Nephron (organoid): ENCODE measurements at regions not wholly inside any gene's neighbourhood (a gene's known extent, or its start where the extent isn't known, plus 50 kb on each side); places are given as distances from the start of the nearest gene placed in this dataset.

ENCODE experiments used
- H3K27ac Mint-ChIP-seq, 3 experiments: 2 replicates each; pipeline ENCODE4 v1.8.0; 2020; ENCODE audit warnings: mixed read lengths in 3 of 3, mild to moderate bottlenecking in 2 of 3, moderate library complexity in 1 of 3
- H3K27me3 Mint-ChIP-seq: 2 replicates; pipeline ENCODE4 v1.8.0; 2021; ENCODE audit warnings: low read depth, mild to moderate bottlenecking, moderate library complexity, mixed read lengths
- H3K36me3 Mint-ChIP-seq: 2 replicates; pipeline ENCODE4 v1.8.0; 2020; ENCODE audit warnings: low read depth, mixed read lengths
- H3K4me1 Mint-ChIP-seq: 2 replicates; pipeline ENCODE4 v1.8.0; 2020; ENCODE audit warnings: mixed read lengths
- H3K4me3 Mint-ChIP-seq, 3 experiments: 2 replicates each; pipeline ENCODE4 v1.8.0; 2020; ENCODE audit warnings: mild to moderate bottlenecking in 3 of 3, mixed read lengths in 3 of 3, moderate library complexity in 2 of 3
- H3K9me3 Mint-ChIP-seq: 2 replicates; pipeline ENCODE4 v1.8.0; 2020; ENCODE audit warnings: mixed read lengths
- TF ChIP-seq, protein P1 (sequence below), 3 experiments: fragments of 200-600 bp; sonication (generic); IDR thresholded peaks; one replicate each; pipeline ENCODE4 v1.5.0; 2021; ENCODE audit warnings: antibody characterized with exemption in 3 of 3; ENCODE audit not compliant: unreplicated experiment in 3 of 3

DNA sequence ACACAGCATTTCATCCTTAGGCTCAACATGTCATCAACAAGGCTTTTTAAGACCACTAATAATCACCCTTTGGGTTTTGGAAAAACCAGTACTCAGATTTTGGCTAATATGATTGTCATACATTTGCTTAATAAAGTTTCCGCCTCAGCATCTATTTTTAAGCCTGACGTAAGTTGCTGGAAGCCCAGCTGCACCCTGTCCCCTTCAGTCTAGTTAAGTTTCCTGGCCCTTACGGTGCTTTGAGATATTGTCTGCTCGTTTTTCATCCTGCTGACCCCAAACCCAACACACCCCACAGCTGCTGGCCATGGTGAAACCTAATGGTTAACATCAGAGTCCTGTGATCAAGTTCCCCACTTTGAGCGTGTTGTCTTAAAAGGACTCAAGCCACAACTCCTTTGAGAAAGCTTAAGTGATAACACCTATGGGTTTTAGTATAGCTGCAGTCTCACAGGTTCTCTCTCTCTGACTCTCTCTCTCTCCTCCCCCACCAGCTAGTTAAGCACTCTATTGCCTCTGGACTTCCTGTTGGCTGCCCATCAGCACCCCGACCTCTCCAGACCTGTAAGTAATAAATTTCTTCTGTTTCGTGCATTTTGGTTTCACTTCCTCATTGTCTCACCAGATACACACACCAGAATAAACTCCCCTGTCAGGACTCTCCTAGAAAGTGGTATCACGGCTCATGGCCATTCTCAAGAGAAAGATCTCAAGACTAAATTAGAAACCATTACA, 802.0 kb downstream of the C6orf118 start:
- Mint-ChIP-seq H3K27me3 (no peaks in the 10 kb centered on the region), H3K4me1 (peaks cover 10% of the 10 kb centered on the region), H3K27ac (peak overlapping the region; percentile 34 to 40 (median 35)), H3K9me3 (no peaks in the 10 kb centered on the region), H3K36me3 (no peaks in the 10 kb centered on the region), H3K4me3 (peak overlapping the region; percentile 6 to 62 (median 57))
- TF ChIP-seq, protein P1, sequence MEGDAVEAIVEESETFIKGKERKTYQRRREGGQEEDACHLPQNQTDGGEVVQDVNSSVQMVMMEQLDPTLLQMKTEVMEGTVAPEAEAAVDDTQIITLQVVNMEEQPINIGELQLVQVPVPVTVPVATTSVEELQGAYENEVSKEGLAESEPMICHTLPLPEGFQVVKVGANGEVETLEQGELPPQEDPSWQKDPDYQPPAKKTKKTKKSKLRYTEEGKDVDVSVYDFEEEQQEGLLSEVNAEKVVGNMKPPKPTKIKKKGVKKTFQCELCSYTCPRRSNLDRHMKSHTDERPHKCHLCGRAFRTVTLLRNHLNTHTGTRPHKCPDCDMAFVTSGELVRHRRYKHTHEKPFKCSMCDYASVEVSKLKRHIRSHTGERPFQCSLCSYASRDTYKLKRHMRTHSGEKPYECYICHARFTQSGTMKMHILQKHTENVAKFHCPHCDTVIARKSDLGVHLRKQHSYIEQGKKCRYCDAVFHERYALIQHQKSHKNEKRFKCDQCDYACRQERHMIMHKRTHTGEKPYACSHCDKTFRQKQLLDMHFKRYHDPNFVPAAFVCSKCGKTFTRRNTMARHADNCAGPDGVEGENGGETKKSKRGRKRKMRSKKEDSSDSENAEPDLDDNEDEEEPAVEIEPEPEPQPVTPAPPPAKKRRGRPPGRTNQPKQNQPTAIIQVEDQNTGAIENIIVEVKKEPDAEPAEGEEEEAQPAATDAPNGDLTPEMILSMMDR (IDR thresholded peaks at IDR 0.05; ENCODE audit: unreplicated experiment in 3 of 3): no peak

- Mint-ChIP-seq H3K4me1 (peaks cover 10% of the 10 kb centered on the region), H3K27me3 (no peaks in the 10 kb centered on the region), H3K4me3 (no peak overlapping the region), H3K27ac (no peak overlapping the region), H3K36me3 (no peaks in the 10 kb centered on the region), H3K9me3 (no peaks in the 10 kb centered on the region)
- TF ChIP-seq, protein P1 (IDR thresholded peaks at IDR 0.05; ENCODE audit: unreplicated experiment in 3 of 3): no peak
Observed at GRCh38 chr6:164505425-164505824, 804.0 kb downstream of the C6orf118 start.

DNA sequence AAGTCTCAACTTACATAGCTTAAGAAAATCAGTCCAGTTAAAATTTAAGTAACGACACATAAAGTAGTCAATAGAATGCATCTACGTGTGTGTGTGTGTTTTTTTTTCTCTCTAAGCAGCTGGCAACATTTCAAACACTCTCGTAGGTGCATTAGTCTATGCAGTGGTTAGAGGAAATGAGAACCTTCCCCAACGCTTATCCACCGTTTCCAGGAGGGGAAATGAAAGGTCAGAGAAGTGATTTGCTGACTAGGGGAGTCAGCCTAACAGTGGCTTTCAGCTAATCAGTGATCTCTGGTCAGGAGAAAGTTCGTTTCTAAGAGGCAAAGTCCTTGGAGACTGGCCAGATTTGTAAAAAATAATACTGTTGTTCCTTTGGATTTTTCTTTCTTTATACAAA, 806.6 kb downstream of the C6orf118 start:
- H3K4me3 Mint-ChIP-seq: no peak overlapping the region
- TF ChIP-seq, protein P1 (IDR thresholded peaks at IDR 0.05; ENCODE audit: unreplicated experiment in 3 of 3): no peak
- H3K27ac Mint-ChIP-seq: peak overlapping the region; percentile 1 to 31 (median 9)
- no peaks in the 10 kb centered on the region for H3K9me3 Mint-ChIP-seq
- no peaks in the 10 kb centered on the region for H3K36me3 Mint-ChIP-seq
- H3K4me1 Mint-ChIP-seq: peaks cover 9% of the 10 kb centered on the region
- no peaks in the 10 kb centered on the region for H3K27me3 Mint-ChIP-seq

DNA sequence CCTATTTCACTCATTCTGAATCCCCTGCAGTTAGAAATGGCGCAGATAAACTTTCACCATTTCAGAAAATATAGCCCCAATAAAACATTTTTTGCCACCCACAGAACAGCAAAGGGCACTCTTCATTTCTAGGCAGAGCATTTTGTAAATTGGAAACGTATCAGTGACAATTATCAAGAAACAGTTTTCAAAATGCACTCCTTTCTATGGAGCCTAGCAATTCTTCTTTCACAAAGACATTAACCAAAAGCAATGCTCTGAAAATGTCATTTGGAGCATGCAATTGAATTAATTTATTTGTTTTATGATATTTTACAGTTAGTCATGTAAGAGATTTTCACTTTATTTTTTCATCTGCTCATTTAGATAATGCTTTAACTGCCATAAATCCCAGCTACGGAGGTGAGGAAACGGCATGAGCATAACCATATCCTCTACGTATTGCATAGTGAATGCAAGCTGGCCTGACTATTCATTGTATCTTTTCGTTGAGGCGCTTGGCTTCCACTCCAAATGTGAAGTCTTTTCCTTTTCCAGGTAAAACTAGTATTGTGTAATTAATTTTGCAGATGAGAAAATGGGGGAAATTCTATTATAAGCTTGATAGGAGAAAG, 813.4 kb downstream of the C6orf118 start:
- TF ChIP-seq, protein P1 (IDR thresholded peaks at IDR 0.05; ENCODE audit: unreplicated experiment in 3 of 3): no peak
- peaks cover 2% of the 10 kb centered on the region for H3K9me3 Mint-ChIP-seq
- H3K4me3 Mint-ChIP-seq: no peak overlapping the region
- no peaks in the 10 kb centered on the region for H3K27me3 Mint-ChIP-seq
- H3K36me3 Mint-ChIP-seq: no peaks in the 10 kb centered on the region
- no peak overlapping the region for H3K27ac Mint-ChIP-seq
- no peaks in the 10 kb centered on the region for H3K4me1 Mint-ChIP-seq

DNA sequence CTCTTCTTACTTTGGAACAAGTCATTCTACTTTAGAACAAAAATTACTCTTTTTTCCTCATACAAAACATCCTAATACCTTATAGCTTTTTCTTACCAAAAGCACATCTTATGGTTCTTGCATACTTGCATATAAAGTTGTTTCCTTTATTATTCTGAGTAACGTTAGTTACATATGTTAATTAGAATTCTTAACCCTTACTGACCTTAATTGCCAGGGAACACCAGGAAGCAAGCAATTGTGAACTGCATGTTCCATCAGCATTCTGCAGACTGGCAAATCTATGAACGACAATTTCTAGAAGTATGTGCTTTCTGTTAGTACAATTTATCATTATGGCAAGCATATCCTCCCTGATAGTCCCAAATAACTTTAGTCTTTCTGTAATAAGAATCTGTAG, 831.0 kb downstream of the C6orf118 start:
- TF ChIP-seq, protein P1 (IDR thresholded peaks at IDR 0.05; ENCODE audit: unreplicated experiment in 3 of 3): no peak
- H3K27ac Mint-ChIP-seq: no peak overlapping the region
- no peaks in the 10 kb centered on the region for H3K36me3 Mint-ChIP-seq
- no peak overlapping the region for H3K4me3 Mint-ChIP-seq
- peaks cover 11% of the 10 kb centered on the region for H3K9me3 Mint-ChIP-seq
- H3K27me3 Mint-ChIP-seq: no peaks in the 10 kb centered on the region
- H3K4me1 Mint-ChIP-seq: no peaks in the 10 kb centered on the region

DNA sequence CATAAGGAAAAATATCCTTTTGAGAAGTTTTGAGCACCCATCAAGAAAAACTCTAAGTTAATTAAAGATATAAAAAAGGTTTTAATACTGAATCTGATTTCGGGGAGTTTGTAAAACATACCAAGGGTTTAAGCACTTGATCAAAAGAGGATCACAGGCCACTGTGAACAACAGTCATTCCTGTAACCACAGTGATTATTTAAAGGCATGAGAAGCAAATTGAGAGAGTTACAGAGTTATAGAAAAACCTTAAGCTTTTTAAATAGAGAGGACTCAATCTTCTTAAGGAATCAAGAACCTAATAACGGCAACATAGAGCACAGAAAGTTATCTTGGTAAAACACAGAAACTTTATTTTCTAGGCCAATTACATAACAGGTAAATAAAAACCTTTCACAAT, 831.6 kb downstream of the C6orf118 start:
- H3K27ac Mint-ChIP-seq: no peak overlapping the region
- H3K36me3 Mint-ChIP-seq: no peaks in the 10 kb centered on the region
- TF ChIP-seq, protein P1 (IDR thresholded peaks at IDR 0.05; ENCODE audit: unreplicated experiment in 3 of 3): no peak
- H3K4me3 Mint-ChIP-seq: no peak overlapping the region
- H3K27me3 Mint-ChIP-seq: no peaks in the 10 kb centered on the region
- no peaks in the 10 kb centered on the region for H3K4me1 Mint-ChIP-seq
- peaks cover 13% of the 10 kb centered on the region for H3K9me3 Mint-ChIP-seq
